ENCODE measurements at regions not wholly inside any gene's neighbourhood (a gene's known extent, or its start where the extent isn't known, plus 50 kb on each side); places are given as distances from the start of the nearest gene placed in this dataset.

DNA sequence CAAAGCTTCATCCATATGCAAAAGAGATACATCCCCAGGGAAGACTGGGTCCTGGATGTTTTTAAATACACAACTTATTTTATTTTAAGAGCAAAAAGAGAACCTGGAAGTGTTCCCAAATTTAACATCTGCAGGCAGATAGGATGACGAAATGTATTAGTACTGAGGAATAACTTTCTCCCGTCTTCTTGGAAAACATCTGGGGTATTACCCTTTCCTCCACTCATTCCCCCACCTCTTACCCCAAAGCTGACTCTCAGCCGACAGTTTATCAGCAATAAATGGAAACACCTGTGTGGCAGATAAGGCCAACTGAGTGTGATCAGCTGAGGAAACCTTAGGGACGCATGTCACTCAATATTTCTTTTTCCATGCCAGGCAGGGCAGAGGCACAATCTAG is 435.6 kb upstream of the NPVF start:
- Histone ChIP-seq H3K9me3 (ENCODE audit: severe bottlenecking) (no peaks in the 10 kb centered on the region), H3K4me3 (ENCODE audit: low read depth, low read length) (no peak overlapping the region), H3K36me3 (no peaks in the 10 kb centered on the region), H3K27ac (no peak overlapping the region), H3K27me3 (ENCODE audit: insufficient read depth, low read depth, severe bottlenecking) (no peaks in the 10 kb centered on the region)
- DNase-seq: no peak
- TF ChIP-seq, protein P1, sequence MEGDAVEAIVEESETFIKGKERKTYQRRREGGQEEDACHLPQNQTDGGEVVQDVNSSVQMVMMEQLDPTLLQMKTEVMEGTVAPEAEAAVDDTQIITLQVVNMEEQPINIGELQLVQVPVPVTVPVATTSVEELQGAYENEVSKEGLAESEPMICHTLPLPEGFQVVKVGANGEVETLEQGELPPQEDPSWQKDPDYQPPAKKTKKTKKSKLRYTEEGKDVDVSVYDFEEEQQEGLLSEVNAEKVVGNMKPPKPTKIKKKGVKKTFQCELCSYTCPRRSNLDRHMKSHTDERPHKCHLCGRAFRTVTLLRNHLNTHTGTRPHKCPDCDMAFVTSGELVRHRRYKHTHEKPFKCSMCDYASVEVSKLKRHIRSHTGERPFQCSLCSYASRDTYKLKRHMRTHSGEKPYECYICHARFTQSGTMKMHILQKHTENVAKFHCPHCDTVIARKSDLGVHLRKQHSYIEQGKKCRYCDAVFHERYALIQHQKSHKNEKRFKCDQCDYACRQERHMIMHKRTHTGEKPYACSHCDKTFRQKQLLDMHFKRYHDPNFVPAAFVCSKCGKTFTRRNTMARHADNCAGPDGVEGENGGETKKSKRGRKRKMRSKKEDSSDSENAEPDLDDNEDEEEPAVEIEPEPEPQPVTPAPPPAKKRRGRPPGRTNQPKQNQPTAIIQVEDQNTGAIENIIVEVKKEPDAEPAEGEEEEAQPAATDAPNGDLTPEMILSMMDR (IDR thresholded peaks at IDR 0.05; ENCODE audit: low read depth, low read length): no peak

DNA sequence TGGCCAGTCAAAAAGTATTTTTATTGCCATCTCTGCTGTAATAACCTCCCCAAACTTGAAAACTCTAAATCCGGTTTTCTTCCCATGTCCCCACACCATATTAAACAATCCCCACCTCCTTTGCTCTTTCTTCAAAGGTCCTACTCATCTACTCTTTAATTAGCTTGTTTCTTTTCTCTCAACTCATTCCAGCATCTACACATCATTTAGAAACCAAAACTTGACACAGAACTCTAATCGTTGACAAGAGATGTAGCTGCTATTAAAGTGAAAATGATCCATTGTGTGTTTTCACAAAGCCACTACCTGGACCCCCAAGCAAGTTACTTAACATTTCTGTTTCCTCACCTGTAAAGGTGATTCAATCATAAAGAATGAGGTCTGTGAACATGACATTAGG is 436.3 kb upstream of the NPVF start:
- no peaks in the 10 kb centered on the region for H3K9me3 ChIP-seq (ENCODE audit: severe bottlenecking)
- H3K36me3 ChIP-seq: no peaks in the 10 kb centered on the region
- no peak overlapping the region for H3K27ac ChIP-seq
- no peak overlapping the region for H3K4me3 ChIP-seq (ENCODE audit: low read depth, low read length)
- no peak for DNase-seq
- H3K27me3 ChIP-seq (ENCODE audit: insufficient read depth, low read depth, severe bottlenecking): no peaks in the 10 kb centered on the region
- TF ChIP-seq, protein P1 (IDR thresholded peaks at IDR 0.05; ENCODE audit: low read depth, low read length): no peak

DNA sequence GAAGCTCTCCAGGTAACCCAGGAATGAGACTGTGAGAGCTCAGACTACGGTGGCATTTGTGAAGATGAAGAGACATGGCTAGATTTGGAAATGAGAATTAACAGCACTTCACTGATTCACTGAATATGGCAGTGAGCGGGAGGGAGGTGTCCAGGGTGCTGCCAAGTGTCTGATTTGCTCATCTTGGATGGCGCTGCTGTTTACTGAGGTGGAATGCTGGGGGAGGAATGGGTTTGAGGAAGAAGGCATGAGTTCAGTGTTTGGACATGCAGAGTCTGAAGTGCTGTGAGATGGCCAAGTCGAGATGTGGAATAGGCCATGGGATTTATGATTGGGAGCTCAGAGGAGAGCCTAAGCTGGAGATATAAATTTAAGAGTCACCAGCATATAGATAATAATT is 437.1 kb upstream of the NPVF start:
- H3K9me3 ChIP-seq (ENCODE audit: severe bottlenecking): no peaks in the 10 kb centered on the region
- TF ChIP-seq, protein P1 (IDR thresholded peaks at IDR 0.05; ENCODE audit: low read depth, low read length): no peak
- H3K27me3 ChIP-seq (ENCODE audit: insufficient read depth, low read depth, severe bottlenecking): no peaks in the 10 kb centered on the region
- no peaks in the 10 kb centered on the region for H3K36me3 ChIP-seq
- no peak overlapping the region for H3K4me3 ChIP-seq (ENCODE audit: low read depth, low read length)
- DNase-seq: no peak
- no peak overlapping the region for H3K27ac ChIP-seq

DNA sequence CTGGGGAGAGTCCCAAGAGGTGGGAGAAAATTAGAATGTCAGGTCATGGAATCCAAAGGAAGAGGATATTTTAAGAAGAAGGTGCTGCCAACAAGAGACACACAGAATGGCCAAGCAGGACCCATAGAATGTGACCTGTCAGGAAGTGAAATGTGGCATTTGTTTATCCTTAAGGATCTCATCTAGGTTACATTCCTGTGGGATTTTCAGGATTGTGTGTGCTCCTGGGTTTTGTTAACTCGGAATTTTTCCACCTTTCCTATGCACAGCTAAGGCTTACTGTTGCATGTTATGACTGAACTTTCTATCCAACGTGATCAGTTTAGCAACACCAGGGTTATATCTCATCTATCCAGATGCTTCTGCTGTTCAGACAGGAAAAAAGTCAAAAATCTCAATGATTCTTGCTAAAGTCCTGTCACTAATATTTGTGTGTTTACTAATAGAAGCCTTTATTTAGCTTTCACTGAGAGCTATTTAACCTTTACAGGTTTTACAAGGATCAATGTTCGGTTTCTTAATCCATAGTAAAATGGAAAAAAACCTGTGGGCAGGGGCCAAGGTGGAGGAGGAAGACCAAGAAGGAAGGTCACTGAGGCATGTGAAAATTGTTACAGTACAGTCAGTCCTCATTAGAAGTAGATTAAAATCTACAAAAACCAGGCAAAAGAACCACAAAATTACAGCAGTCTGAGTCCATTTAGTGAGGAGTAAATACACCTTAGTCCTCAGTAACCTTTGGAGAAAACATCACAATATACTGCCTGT is 437.8 kb upstream of the NPVF start:
- TF ChIP-seq, protein P1 (IDR thresholded peaks at IDR 0.05; ENCODE audit: low read depth, low read length): no peak
- Histone ChIP-seq H3K9me3 (ENCODE audit: severe bottlenecking) (no peaks in the 10 kb centered on the region), H3K27me3 (ENCODE audit: insufficient read depth, low read depth, severe bottlenecking) (no peaks in the 10 kb centered on the region), H3K4me3 (ENCODE audit: low read depth, low read length) (no peak overlapping the region), H3K27ac (no peak overlapping the region), H3K36me3 (no peaks in the 10 kb centered on the region)
- no peak for DNase-seq

DNA sequence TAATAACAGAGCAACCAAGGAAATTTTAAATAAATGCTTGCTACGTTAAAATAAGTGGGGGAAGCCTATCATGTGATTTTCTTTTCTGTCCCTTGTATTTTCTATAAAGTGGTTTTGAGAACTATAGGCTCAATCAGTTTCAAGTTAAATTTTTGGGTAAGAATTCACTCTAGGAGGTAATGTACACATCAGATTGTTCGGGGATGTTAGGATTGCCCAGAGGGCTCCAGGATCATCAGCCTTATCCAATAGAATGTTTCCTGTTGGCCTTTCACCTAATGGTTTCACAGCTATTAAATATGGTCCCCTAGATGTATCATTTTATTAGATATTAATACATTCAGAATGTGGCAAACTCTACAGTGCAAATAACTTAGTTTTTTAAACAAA is 438.4 kb upstream of the NPVF start:
- H3K36me3 ChIP-seq: no peaks in the 10 kb centered on the region

More for the DNA sequence above, 438.4 kb upstream of the NPVF start:
- no peak overlapping the region for H3K27ac ChIP-seq
- H3K9me3 ChIP-seq (ENCODE audit: severe bottlenecking): no peaks in the 10 kb centered on the region
- no peaks in the 10 kb centered on the region for H3K27me3 ChIP-seq (ENCODE audit: insufficient read depth, low read depth, severe bottlenecking)
- TF ChIP-seq, protein P1 (IDR thresholded peaks at IDR 0.05; ENCODE audit: low read depth, low read length): no peak
- no peak overlapping the region for H3K4me3 ChIP-seq (ENCODE audit: low read depth, low read length)
- DNase-seq: no peak

All from WERI-Rb-1 (cell line).